ENCODE measurements at regions not wholly inside any gene's neighbourhood (a gene's known extent, or its start where the extent isn't known, plus 50 kb on each side); places are given as distances from the start of the nearest gene placed in this dataset.
"Not testable (repeated sequence)": the region's sequence is repeated elsewhere in the genome, so short reads cannot be mapped to it uniquely, and the experiment has no call there.

GRCh38 chr1:157460381-157460780 is 91.9 kb downstream of the FCRL5 start:
- DNase-seq: no peak

- DNase-seq: no peak
Observed at GRCh38 chr1:157457279-157457678, 95.0 kb downstream of the FCRL5 start.

GRCh38 chr1:157455318-157455717 is 97.0 kb downstream of the FCRL5 start:
- no peak for DNase-seq

GRCh38 chr1:157450106-157450505 is 102.2 kb downstream of the FCRL5 start:
- no peak for DNase-seq

- DNase-seq: no peak
Observed at GRCh38 chr1:157448636-157449035, 103.7 kb downstream of the FCRL5 start.

- DNase-seq: not testable (repeated sequence)
Observed at GRCh38 chr1:157446356-157446755, 106.0 kb downstream of the FCRL5 start.

- not testable (repeated sequence) for DNase-seq
Observed at GRCh38 chr1:157445616-157446140, 106.6 kb downstream of the FCRL5 start.

GRCh38 chr1:157442065-157442464 is 110.2 kb downstream of the FCRL5 start:
- no peak for DNase-seq

- DNase-seq: no peak
Observed at GRCh38 chr1:157439302-157439954, 112.9 kb downstream of the FCRL5 start.

GRCh38 chr1:157438613-157439012 is 113.7 kb downstream of the FCRL5 start:
- DNase-seq: no peak

- no peak for DNase-seq
Observed at GRCh38 chr1:157438146-157438545, 114.2 kb downstream of the FCRL5 start.

- DNase-seq: no peak
Observed at GRCh38 chr1:157437296-157437695, 115.0 kb downstream of the FCRL5 start.

GRCh38 chr1:157431751-157432150 is 120.6 kb downstream of the FCRL5 start:
- DNase-seq: no peak

- no peak for DNase-seq
Observed at GRCh38 chr1:157429601-157430240, 122.6 kb downstream of the FCRL5 start.

- not testable (repeated sequence) for DNase-seq
Observed at GRCh38 chr1:157423764-157424163, 128.6 kb downstream of the FCRL5 start.

GRCh38 chr1:157419845-157420542 is 132.3 kb downstream of the FCRL5 start:
- no peak for DNase-seq

GRCh38 chr1:157418659-157419058 is 133.7 kb downstream of the FCRL5 start:
- no peak for DNase-seq

- DNase-seq: no peak
Observed at GRCh38 chr1:157418231-157418630, 134.1 kb downstream of the FCRL5 start.

- DNase-seq: no peak
Observed at GRCh38 chr1:157415661-157416060, 136.7 kb downstream of the FCRL5 start.

- DNase-seq: no peak
Observed at GRCh38 chr1:157412308-157412707, 140.0 kb downstream of the FCRL5 start.

GRCh38 chr1:157411769-157412168 is 140.5 kb downstream of the FCRL5 start:
- no peak for DNase-seq

GRCh38 chr1:157411064-157411463 is 141.3 kb downstream of the FCRL5 start:
- DNase-seq: no peak

GRCh38 chr1:157410457-157410856 is 141.9 kb downstream of the FCRL5 start:
- DNase-seq: no peak

- DNase-seq: no peak
Observed at GRCh38 chr1:157409927-157410326, 142.4 kb downstream of the FCRL5 start.
